NCI-H2196 (cell line): ENCODE measurements at regions not wholly inside any gene's neighbourhood (a gene's known extent, or its start where the extent isn't known, plus 50 kb on each side); places are given as distances from the start of the nearest gene placed in this dataset.
"Not testable (repeated sequence)": the region's sequence is repeated elsewhere in the genome, so short reads cannot be mapped to it uniquely, and the experiment has no call there.

Source experiments
- DNase-seq: peaks from one replicate; lab custom pipeline; 2025; ENCODE audit not compliant: unreplicated experiment; lab: John Stamatoyannopoulos, UW

DNA sequence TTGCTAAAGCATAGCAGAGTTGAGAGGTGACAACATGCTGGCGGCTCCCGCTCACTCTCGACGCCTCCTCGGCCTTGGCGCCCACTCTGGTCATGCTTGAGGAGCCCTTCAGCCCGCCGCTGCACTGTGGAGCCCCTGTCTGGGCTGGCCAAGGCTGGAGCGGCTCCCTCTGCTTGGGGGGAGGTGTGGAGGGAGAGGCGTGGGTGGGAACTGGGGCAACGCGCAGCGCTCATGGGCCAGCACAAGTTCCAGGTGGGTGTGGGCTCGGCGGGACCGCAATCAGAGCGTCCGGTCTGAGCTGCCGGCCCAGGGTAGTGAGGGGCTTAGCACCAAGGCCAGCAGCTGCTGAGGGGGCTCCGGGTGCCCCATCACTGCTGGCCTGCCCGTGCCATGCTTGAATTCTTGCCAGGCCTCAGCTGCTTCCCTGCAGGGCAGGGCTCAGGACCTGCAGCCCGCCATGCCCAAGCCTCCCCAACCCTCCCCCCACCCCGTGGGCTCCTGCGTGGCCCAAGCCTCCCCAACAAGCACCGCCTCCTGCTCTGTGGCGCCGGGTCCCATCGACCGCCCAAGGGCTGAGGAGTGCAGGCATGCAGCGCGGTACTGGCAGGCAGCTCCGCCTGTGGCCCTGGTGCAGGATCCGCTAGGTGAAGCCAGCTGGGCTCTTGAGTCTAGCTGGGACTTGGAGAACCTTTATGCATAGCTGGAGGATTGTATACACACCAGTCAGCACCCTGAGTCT, 2052.8 kb upstream of the CELF4 start:
- no peak for DNase-seq

DNA sequence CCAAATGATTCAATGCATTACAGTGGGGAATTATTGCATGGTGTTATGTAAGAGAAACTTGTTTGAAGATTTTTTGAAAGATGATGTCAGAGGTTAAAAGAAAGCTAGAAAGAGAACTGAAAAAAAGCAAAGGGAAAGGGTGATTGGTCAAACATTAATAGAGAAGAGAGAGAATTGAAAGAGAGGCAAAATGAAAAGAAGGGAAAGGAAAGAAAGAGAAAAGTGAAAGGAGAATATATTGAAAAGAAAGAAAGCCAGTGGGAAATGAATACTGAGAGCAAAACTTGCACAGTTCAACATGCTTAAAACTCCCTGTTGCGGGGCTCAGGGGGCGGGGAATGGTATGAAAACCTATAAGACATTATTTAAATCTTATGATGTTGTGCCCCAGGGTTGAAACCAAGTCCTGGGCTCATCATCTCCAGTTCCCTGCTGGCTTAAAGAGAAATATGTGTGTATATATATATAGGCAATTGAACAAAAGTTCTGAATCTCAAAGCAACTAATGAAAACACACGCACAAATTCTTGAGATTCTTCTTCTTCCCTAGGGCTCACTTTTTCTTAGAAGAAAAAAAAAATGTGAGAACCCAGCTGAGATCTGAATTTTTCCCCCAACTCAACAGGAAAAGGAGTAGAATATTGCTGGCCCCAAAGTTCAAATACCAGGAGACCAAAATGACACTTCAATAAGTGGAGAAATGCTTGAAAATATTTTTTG, 2045.9 kb upstream of the CELF4 start:
- no peak for DNase-seq

DNA sequence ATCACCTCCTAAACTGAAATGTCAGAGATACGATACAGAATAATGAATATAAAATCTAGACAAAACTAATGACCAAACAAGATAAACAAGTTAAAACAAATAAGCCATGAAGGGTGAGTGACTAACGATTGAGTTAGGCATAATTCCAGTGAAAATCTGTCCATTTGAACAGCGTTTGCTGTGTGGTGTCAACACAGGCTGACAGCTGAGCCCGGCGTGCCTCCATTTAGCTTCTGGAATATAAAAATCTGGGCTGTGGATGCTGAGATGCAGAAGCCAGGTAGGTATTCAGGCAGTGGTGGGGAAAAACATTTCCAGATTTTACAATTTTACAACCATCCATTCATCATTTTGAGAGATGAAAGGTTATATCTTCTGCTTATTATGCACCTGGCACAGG, 2041.4 kb upstream of the CELF4 start:
- no peak for DNase-seq

- no peak for DNase-seq
Observed at GRCh38 chr18:39604836-39605235, 2039.2 kb upstream of the CELF4 start.

DNA sequence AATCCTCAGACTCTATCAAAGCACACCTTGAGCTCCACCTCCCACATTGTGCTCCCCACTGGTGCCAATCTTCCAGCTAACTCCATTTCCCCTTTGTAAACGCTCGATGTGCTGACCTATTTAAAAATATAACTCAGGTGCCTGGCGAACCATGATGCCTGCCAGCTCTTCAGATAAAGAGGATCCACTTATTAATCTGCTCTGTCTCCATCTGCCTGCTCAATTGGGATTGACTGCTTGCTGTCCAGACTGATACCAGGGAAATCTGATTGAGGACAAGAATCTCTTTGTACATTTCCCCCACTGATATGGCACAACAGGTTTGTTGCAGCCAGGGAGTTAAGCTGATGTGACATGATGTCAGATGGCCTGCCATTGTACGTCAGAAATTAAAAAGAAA, 2036.5 kb upstream of the CELF4 start:
- DNase-seq = no peak

- DNase-seq = no peak
Observed at GRCh38 chr18:39600894-39601293, 2035.3 kb upstream of the CELF4 start.

DNA sequence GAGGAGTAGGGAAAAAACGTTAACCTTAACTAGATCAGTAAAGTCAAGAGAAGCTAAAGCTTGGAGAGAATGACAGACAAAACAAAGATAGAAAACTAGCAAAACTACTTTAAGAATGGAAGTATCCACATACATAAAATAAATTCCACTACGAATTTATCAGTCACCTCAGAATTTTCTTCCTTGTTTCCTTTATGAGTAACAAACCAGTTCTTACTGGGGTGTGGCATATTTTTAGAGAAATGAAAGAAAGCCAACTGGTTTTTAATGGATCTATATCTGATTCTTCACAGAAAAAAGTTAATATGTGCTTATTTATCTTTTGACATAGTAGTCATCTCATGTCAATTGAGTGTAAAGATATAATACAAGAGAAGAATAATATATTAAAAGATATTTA, 2033.7 kb upstream of the CELF4 start:
- DNase-seq = no peak

DNA sequence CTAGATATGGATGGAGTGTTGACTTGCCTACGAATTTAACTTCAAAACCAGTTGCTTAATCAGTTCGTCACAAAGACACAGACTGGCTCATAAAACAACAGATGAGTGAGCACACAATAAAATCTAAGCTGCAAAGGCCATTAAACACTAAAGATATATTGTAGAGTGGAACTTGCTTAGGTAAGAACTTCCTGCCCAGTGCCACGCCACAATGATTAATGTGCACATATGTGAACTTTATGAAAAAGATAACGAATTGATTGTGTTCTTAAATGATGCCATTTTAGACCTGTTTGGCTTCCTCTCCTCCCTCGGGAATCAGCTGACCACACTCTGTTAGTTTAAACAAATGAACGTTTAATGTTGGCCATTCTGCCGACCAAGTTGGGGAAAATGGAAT, 2031.3 kb upstream of the CELF4 start:
- DNase-seq = no peak

- DNase-seq = no peak
Observed at GRCh38 chr18:39596221-39596620, 2030.6 kb upstream of the CELF4 start.

GRCh38 chr18:39594206-39594605, 2028.6 kb upstream of the CELF4 start:
- DNase-seq = no peak

DNA sequence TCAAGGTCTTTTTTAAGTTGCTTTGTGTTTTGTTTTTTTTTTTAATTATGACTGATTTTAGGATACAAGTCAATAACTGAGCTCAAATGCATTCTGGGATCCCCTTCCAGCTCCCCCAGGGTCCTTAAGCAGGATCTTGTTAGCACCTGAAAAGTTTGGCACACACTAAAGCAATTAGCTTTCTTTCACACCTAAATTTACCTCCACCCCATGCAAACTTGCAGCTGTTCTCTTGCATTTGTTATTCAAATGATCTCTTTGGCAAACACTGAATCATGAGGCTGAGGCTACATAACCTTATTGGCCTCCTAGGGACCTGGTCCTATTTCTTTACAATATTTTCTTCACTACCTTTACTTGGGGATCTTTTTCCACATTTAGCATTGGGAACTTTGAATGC, 2026.1 kb upstream of the CELF4 start:
- DNase-seq = no peak

DNA sequence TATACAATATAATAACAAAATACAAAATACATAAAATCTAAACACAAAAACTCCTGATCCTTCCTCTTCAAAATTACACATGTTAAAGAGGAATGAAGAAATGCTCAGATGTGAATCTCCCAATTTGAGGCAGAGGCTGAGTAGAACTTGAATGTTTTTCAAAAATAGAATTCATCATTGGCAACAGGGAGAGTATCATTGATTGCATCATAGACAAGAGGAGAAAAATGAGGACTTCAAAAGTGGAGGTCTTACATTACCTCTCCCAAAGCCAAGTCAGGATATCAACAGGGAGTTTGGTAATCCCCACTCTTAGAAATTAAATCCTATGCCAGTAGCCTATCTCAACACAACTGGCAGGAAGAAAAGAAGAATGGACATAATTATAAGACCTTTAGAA, 2023.9 kb upstream of the CELF4 start:
- no peak for DNase-seq

DNA sequence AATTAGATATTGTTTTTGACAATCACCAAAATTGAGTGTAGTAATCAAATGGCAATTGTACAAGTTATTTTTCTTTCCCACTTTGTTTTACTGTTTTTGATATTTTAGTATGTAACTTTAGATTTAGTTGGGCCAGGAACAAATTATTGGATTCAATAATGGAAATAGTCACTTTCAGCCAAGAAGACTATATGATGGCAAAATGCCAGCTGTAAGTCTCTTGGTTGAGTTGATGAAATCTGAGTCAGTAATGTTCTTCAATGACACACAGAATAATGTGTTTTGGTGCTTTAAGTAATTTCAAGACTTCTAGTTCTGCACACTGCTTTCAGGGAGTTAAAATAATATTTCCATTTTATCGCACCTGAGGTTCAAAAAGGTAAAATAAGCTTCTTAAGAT, 2022.0 kb upstream of the CELF4 start:
- DNase-seq = no peak

DNA sequence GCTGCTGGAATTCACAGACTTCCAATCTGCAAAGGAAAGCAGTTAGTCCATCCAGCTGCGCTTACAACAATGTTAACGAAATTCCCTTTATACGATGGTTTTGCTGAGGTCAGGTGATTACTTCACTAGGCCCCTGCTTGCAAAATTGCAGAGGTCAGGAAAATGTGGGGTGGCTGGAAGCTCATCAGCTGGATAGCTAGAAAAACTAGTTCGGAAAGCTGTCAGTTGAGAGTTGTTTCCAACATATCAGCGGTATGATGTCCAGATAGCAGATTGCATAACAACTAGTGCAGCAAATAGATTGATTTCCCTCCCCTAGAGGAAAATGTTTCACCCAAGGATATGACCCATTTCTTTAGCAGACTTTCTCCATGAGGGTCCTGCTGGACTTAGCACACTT, 2021.1 kb upstream of the CELF4 start:
- no peak for DNase-seq

DNA sequence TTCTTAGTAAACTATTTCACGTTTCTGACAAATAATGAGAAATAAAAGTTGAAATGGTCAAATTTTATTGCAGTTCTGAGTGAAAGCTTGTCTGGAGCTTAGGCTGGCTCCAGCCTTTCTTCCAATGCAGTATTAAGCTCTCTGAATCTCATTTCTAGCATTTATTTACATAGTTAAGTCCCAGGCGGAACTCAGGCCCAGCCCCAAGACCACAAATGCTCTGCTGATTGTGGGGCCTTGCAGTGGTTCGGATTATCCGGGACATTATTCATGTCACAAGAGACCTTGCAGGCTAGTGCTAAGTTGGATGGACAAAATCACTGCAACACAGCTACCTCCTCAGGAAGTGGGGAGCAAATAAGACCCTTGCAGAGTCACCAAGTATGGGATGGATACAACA, 2009.3 kb upstream of the CELF4 start:
- DNase-seq = no peak

DNA sequence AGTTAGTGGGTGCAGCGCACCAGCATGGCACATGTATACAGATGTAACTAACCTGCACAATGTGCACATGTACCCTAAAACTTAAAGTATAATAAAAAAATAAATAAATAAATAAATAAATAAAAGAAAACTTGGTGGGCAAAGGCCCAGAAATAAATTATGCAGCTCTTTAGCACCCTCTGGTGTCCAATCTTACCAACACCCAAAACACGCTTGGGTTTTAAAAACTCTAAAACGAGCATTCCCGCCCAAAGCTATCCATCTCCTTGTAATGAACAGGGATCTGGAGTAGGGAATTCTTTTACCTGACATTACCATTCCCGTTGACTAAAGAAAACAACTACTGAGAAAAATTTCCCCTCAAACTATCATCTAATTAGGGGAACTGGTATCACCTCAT, 2005.9 kb upstream of the CELF4 start:
- DNase-seq = peak; percentile 16

DNA sequence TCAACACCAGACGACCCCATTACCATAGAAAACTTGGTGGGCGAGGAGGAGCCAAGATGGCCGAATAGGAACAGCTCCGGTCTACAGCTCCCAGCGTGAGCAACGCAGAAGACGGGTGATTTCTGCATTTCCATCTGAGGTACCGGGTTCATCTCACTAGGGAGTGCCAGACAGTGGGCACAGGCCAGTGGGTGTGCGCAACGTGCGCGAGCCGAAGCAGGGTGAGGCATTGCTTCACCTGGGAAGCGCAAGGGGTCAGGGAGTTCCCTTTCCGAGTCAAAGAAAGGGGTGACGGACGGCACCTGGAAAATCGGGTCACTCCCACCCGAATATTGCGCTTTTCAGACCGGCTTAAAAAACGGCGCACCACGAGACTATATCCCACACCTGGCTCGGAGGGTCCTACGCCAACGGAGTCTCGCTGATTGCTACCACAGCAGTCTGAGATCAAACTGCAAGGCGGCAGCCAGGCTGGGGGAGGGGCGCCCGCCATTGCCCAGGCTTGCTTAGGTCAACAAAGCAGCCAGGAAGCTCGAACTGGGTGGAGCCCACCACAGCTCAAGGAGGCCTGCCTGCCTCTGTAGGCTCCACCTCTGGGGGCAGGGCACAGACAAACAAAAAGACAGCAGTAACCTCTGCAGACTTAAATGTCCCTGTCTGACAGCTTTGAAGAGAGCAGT, 2000.1 kb upstream of the CELF4 start:
- DNase-seq = not testable (repeated sequence)

DNA sequence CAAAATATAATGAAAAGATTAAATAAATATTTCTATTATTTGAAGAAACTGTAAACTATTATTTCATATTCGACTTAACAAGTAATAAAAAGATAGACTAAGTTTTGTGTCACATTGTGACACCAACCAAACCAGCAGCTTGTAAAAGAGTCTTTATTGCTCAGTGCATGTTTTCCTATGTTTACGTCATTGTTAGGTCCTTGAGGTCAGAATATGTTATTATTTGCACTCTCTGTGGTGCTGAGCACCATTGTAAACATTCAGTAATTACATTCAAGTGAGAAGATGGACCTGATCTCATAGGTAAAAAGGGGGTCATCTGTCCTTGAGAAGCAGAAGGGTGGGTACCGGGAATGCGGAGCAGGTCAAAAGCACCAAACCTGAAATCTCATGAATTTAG, 1999.1 kb upstream of the CELF4 start:
- no peak for DNase-seq

DNA sequence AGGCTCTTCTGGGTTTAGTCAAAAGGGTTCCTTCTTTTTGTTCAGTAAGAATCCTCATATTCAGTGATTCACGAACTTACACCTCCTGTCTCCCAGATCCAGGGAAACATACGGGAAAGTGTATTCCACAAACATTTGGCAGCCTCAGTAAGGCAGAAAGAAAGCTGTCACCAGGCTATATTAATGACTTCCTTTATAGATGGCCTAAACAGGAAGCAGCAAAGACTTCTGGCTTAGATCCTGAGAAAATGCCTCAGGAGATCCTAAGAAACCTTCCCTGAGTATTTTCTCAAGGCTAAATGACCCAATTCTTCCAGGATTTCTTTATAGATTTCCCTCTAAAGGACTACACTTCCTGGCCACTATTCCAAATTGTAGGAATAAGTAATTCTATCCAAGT, 1995.5 kb upstream of the CELF4 start:
- no peak for DNase-seq

- no peak for DNase-seq
Observed at GRCh38 chr18:39558658-39559057, 1993.1 kb upstream of the CELF4 start.

GRCh38 chr18:39555496-39555895, 1989.9 kb upstream of the CELF4 start:
- DNase-seq = no peak

GRCh38 chr18:39550701-39551100, 1985.1 kb upstream of the CELF4 start:
- DNase-seq = no peak
